GM21737 (cell line): ENCODE measurements at regions not wholly inside any gene's neighbourhood (a gene's known extent, or its start where the extent isn't known, plus 50 kb on each side); places are given as distances from the start of the nearest gene placed in this dataset.

ENCODE experiments used
- ATAC-seq: cut with Tn5 transposase; IDR thresholded peaks from one replicate; pipeline ENCODE4 v1.9.1; 2021; ENCODE audit warnings: mild to moderate bottlenecking, moderate library complexity; ENCODE audit not compliant: unreplicated experiment

DNA sequence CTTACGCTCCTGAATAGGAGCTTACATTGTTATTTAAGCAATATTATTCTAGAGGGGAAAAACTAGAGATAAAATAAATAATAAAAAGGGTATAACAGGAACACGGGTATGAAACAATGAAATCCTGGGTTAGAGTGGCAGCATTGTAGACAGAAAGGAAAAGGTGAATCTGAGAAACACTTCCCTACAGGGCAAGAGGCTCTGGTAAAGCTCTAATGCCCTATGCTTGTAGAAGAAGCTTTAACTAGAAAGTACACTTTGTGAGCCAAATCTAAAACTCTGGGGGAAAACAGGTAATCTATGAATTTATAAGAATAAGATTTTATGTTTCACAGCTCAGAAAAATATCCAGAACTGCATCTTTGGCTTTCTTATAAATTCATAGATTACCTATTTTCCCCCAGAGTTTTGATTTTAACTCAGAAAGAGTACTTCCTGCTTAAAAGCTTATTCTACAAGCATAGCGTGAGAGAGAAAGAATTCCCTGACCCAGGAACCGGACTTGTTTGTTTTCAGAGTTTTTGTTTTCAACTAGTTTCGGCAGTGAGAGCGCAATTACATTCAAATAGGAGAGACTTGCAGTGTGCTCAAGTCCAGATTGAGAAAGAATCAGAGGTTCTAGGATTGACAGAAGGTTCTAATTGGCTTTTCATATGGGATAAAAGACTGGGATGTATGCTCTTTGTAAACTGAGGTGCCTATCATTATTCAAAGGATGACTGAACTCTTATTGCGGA lies 651.0 kb upstream of the RORB start:
- ATAC-seq = no peak

- ATAC-seq = no peak
Measured at GRCh38 chr9:73847536-73847935, 649.6 kb upstream of the RORB start.

GRCh38 chr9:73853549-73853948 lies 643.6 kb upstream of the RORB start:
- ATAC-seq = no peak

DNA sequence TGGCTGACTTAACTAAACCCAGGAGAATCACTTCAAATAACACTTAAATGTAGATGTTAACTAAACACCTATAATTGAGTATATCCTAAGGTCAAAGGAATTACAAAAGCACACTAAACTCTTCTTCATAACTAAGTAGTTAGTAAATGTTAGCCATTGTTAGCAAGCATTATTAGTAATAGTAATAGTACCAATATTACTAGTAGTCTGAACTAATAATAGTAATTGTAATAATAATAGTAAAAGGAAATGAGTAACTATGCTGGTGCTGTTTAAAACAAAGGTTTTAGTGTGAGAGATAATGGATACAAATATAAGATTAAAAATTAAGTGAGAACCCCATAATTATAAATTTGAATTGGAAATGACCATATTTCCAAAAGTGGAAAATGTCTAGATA lies 641.9 kb upstream of the RORB start:
- ATAC-seq = no peak

GRCh38 chr9:73863924-73864323 lies 633.2 kb upstream of the RORB start:
- no peak for ATAC-seq

GRCh38 chr9:73866451-73866850 lies 630.7 kb upstream of the RORB start:
- ATAC-seq = no peak

DNA sequence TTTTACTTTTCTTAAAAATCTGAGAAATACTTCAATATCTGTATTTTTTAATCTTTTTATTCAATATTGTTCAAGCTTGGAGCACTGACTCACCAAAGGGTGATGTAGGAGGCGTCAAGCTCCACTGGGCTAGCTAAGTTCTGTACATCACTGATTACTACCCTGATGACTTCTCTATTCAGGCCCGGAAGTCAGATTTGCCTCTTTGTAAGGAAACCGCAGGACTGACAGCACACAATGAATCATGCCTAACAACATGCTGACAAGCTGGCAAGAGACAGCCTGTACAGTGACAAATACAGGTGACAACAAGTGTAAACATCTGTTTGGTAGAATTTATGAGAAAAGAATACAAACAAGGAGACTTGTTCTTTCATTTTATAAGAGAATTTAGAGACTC lies 627.9 kb upstream of the RORB start:
- ATAC-seq = peak; percentile 100

GRCh38 chr9:73871636-73872035 lies 625.5 kb upstream of the RORB start:
- ATAC-seq = no peak

DNA sequence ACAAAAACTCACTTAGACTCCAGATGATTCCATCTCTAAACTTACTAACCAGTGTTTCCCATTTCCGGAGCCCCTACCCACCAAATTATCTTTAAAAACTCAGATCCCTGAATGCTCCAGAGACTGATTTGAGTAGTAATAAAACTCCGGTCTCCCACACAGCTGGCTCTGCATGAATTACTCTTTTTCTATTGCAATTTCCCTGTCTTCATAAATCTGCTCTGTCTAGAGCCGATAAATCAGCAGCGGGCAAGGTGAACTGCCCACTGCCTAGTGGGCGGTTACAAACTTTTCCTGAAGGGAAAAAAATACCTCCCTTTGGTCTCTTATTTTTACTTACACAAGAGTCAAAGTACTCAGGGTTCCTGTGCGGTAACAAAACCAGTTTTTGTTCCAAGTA lies 624.4 kb upstream of the RORB start:
- no peak for ATAC-seq

GRCh38 chr9:73880101-73880500 lies 617.0 kb upstream of the RORB start:
- no peak for ATAC-seq

DNA sequence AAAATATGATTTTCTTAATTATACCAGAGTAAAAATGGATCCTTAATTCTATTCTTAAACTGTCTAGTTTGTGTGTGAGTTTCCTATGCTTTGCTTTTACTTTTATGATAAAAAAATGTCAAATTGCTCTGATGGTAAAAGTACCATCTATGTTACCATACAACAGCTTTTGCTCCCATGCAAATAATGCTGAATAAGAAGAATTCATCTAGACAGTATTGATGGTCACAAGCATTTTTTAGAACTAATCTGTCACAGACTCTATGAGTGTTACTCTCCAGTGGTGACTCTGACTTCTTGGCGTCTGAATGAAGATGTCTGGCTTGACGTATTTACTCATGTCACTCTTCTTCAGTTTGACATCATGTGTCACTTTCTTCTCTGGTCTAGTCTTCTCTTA lies 608.1 kb upstream of the RORB start:
- no peak for ATAC-seq

GRCh38 chr9:73890685-73891277 lies 606.4 kb upstream of the RORB start:
- ATAC-seq = no peak

GRCh38 chr9:73892335-73892734 lies 604.8 kb upstream of the RORB start:
- ATAC-seq = no peak

DNA sequence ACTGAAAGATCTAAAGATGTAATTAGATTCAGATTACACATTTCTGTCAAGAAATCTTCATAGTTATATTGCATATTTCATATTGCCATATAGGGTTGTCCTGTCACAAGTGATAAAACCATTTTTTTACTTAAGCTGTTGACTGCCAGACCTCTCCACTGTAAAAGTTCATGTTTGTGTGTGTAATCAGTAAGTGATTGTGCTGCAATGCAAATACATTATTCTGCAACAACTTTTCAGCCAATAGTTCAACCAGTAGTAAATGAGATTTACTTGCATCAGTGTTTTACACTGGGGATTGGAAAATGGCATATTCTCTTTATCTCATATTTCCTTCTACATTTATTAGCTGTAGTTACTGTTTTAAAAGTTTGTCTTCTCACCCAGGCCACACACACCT lies 603.9 kb upstream of the RORB start:
- no peak for ATAC-seq

DNA sequence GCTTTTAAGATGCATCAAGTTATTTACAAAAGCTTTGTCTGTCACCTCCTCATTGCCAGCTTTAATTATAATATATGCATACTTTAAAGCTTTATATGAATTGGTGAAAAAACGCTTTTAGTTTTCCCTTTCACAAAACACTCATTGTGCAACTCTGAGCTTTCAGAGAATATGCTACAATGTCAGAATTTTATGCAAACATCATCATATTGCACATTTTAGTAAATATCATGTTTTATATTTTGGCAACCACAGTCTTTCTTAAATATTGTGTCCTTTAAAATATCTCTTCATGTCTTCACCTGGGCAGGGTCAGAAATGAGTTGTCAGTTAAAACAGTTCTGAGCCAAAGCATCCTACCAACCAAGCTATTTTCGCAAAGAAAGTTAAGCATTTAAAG lies 601.1 kb upstream of the RORB start:
- ATAC-seq = no peak

GRCh38 chr9:73906671-73907070 lies 590.5 kb upstream of the RORB start:
- ATAC-seq = no peak

- ATAC-seq = no peak
Measured at GRCh38 chr9:73911804-73912203, 585.3 kb upstream of the RORB start.

- no peak for ATAC-seq
Measured at GRCh38 chr9:73916016-73916673, 581.0 kb upstream of the RORB start.

- no peak for ATAC-seq
Measured at GRCh38 chr9:73919712-73920111, 577.4 kb upstream of the RORB start.

- no peak for ATAC-seq
Measured at GRCh38 chr9:73923796-73924195, 573.3 kb upstream of the RORB start.

- ATAC-seq = no peak
Measured at GRCh38 chr9:73951147-73951546, 546.0 kb upstream of the RORB start.

DNA sequence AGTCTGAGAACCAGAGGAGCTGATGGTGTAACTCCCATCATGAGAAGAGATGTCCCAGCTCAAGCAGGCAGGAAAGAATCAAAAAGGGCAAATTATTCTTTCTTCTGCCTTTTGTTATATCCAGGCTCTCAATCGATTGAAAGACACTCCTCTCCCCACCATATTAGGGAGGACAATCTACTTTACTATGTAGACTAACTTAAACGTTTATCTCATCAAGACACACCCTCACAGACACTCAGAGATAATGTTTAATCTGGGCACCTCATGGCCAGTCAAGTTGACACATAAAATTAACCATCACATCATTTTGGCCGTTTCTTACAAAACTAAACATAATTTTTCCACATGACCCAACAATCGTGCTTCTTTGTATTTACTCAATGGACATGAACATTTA lies 534.3 kb upstream of the RORB start:
- ATAC-seq = no peak
